Esophagus mucosa (tissue), 1 donor: ENCODE measurements at regions not wholly inside any gene's neighbourhood (a gene's known extent, or its start where the extent isn't known, plus 50 kb on each side); places are given as distances from the start of the nearest gene placed in this dataset.
"Not testable (repeated sequence)": the region's sequence is repeated elsewhere in the genome, so short reads cannot be mapped to it uniquely, and the experiment has no call there.

Experiments used
- ATAC-seq: fragments of 200-7000 bp; cut with Tn5 transposase; one replicate; pipeline ENCODE4 v1.9.1; 2020
- donor health status: DM: yes; HTN: yes; CAD: no.

GRCh38 chr15:96166223-96167200 lies 164.0 kb upstream of the NR2F2 start:
- ATAC-seq, result no peak

GRCh38 chr15:96170616-96170978 lies 159.9 kb upstream of the NR2F2 start:
- ATAC-seq, result not testable (repeated sequence)

- ATAC-seq, result no peak
These were observed 159.3 kb upstream of the NR2F2 start for GRCh38 chr15:96170979-96171739.

GRCh38 chr15:96171853-96172296 lies 158.6 kb upstream of the NR2F2 start:
- no peak for ATAC-seq

- no peak for ATAC-seq
These were observed 158.1 kb upstream of the NR2F2 start for GRCh38 chr15:96172417-96172816.

- ATAC-seq, result no peak
These were observed 153.7 kb upstream of the NR2F2 start for GRCh38 chr15:96176831-96177230.

GRCh38 chr15:96177279-96177678 lies 153.2 kb upstream of the NR2F2 start:
- no peak for ATAC-seq

- no peak for ATAC-seq
These were observed 150.3 kb upstream of the NR2F2 start for GRCh38 chr15:96180087-96180748.

- no peak for ATAC-seq
These were observed 149.3 kb upstream of the NR2F2 start for GRCh38 chr15:96181217-96181616.

GRCh38 chr15:96181873-96182301 lies 148.6 kb upstream of the NR2F2 start:
- ATAC-seq, result no peak

- no peak for ATAC-seq
These were observed 147.6 kb upstream of the NR2F2 start for GRCh38 chr15:96182736-96183513.

GRCh38 chr15:96183514-96183850 lies 147.0 kb upstream of the NR2F2 start:
- no peak for ATAC-seq

- ATAC-seq, result no peak
These were observed 146.6 kb upstream of the NR2F2 start for GRCh38 chr15:96183867-96184266.

GRCh38 chr15:96184297-96184696 lies 146.2 kb upstream of the NR2F2 start:
- ATAC-seq, result no peak

- ATAC-seq, result no peak
These were observed 144.4 kb upstream of the NR2F2 start for GRCh38 chr15:96186105-96186504.

- no peak for ATAC-seq
These were observed 142.9 kb upstream of the NR2F2 start for GRCh38 chr15:96187341-96188305.

GRCh38 chr15:96197721-96198120 lies 132.8 kb upstream of the NR2F2 start:
- ATAC-seq, result no peak

GRCh38 chr15:96199111-96199510 lies 131.4 kb upstream of the NR2F2 start:
- no peak for ATAC-seq

- ATAC-seq, result no peak
These were observed 130.0 kb upstream of the NR2F2 start for GRCh38 chr15:96200357-96200967.

- ATAC-seq, result no peak
These were observed 128.8 kb upstream of the NR2F2 start for GRCh38 chr15:96201696-96202095.

GRCh38 chr15:96205588-96205987 lies 124.9 kb upstream of the NR2F2 start:
- not testable (repeated sequence) for ATAC-seq
